Left lobe of liver (tissue), 2 donors: ENCODE measurements at regions not wholly inside any gene's neighbourhood (a gene's known extent, or its start where the extent isn't known, plus 50 kb on each side); places are given as distances from the start of the nearest gene placed in this dataset.
"Not testable (repeated sequence)": the region's sequence is repeated elsewhere in the genome, so short reads cannot be mapped to it uniquely, and the experiment has no call there.

Experiments
- ATAC-seq: fragments of 200-7000 bp; cut with Tn5 transposase; one replicate; pipeline ENCODE4 v1.9.1; 2020; ENCODE audit warnings: mild to moderate bottlenecking, moderate library complexity
- DNase-seq: peaks from one replicate; pipeline ENCODE4 v3.0.0-alpha.2; 2020; ENCODE audit warnings: low spot score
- donor health status: DM: no; HTN: no; CAD: no; lungs with moderate emphysema.
- donor health status: DM: no; HTN: yes; CAD: no.

DNA sequence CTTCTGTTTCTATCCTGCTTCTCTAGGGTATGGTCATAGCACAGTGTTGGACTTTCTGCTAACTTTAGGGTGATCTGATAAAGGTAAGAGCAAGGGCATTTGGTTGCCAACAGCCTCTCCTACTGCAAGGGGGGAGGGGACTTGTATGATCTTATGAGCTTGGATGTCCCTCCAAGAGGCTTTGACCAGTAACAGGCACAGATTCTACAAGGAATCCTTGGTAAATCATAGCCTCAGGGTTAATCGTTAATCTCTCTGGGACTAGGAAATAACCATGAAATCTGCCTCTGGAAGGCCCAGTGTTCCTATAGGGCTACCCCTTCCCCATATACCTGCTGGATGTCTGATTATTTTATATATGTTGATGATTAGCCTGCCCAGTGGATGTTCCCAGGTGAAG, 134.8 kb upstream of the TNFSF4 start:
- DNase-seq (no peak), ATAC-seq (no peak)

GRCh38 chr1:173342736-173343135, 134.4 kb upstream of the PRDX6 start:
- DNase-seq (no peak), ATAC-seq (no peak)

- no peak for DNase-seq
- ATAC-seq: peak; percentile 31
Measured at GRCh38 chr1:173344034-173344743, 132.9 kb upstream of the PRDX6 start.

DNA sequence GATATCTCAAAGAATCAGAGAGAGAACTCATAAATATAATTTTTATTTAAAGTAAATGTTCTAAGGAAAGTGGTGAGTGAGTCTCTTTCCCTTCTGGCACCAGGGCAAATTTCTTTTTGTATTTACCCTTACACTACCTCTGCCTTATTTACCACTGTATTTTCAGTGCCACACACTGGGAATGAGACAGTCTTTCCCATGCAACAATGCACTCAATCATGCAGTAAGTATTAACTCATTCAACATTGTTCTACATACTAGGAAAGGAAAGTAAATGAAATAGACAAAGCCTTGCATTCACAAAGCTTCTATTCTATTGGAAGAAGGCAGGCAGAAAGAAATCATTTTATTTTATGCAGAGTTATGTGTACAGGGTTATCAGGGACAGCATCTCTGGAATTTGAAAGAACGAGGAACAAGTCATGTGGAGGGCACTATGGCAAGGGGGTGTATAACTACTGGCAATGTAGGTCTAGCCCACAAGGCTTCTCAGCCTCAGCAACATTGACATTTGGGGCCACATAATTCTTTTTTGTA, 129.8 kb upstream of the PRDX6 start:
- DNase-seq: no peak
- ATAC-seq: no peak

DNA sequence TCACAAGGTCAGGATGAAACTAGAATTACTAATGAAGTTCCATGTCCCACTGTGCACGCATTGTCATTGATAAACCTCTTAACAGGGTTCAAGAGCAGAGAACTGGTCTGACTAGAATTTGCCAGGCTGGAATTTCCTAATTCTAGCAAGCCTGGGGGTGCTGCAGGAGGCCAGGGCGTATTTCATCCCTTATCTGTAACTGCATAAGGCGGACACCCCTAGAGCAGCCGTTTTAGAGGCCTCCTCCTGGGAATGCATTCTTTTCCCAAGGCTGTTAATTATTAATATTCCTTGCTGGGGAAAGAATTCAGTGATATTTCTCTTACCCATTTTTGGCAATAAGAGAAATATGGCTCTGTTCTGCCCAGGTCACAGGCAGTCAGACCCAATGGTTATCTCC, 124.5 kb upstream of the PRDX6 start:
- ATAC-seq, DNase-seq: not testable (repeated sequence)

DNA sequence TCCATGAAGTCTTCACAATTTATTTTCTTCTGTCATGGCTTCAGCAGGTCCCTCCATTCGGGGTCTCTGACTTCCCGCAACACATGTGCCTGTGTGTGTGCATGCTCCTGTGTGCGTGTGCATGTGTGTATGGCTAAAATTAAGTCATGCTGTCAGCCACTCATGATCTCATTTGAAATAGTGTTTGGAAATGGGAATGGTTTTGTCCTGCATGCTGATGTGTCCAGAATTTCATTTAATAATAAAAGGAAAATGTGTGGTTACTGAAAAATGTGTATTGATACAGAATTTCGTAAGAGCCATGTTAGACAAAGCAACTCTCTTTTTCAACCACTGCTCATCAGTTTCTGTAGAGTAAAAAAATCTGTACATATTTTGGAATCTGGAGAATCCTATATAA, 123.8 kb upstream of the PRDX6 start:
- DNase-seq (no peak), ATAC-seq (no peak)

DNA sequence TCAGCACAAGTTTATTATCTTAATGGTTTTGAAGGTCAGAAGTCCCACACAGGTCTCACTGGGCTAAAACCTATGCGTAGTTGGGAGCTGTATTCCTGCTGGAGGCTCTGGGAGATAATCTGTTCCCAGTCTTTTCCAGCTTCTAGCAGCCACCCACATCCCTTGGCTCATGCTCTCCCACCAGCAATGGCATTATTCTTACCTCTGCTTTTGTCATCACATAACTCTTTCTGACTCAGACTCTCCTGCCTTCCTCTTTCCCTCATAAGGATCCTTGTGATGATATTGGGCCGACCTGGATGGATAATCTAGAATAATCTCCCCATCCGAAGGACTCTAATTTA, 122.2 kb upstream of the PRDX6 start:
- ATAC-seq (no peak), DNase-seq (no peak)

- DNase-seq: no peak
- ATAC-seq: no peak
Measured at GRCh38 chr1:173355281-173356031, 121.7 kb upstream of the PRDX6 start.

DNA sequence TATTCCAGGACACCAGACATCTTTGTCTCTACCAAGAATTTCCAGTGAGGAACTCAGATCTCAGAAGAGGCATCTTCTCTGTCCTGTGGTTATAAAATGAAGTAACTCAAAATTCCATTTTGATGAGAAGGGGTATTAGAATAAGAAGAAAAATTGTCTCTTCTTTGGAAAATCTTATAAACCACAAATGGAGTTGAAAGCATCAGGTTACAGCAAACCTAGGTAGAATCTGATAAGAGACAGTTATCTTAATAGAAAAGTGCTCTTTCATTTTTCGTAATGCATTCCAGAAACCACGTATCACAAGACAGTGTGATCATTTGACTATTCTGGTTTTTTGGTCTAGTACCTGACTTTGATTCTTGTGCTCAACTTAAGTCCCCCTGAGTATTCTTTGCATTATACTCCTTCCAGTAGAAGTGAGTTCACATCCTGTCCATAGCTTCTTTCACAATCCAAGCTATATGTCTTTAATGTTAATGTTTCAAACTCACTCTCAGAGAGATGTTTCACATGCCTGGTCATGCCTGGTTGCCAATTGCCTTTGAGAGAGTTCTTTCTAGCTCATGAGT, 120.9 kb upstream of the PRDX6 start:
- DNase-seq (no peak), ATAC-seq (no peak)

GRCh38 chr1:173360487-173361063, 116.6 kb upstream of the PRDX6 start:
- ATAC-seq: no peak
- DNase-seq: no peak

DNA sequence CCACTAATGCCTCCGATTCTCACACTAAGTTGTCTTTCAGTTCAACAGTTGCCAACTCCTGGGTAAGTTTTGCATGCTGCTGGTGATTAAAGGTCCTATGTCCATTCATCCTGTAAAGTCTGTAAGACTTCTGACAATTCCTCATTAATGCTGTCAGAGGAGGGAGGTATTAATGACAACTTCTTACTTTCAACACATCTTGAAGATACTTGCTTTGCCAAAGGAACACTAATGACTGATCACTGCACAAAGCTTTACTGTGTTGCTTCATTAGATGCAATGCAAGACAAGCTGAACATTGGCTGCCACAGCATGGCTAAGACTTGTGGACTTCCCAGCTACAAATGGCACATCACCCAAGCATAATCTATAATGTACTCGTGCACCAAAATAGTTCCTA, 114.6 kb upstream of the PRDX6 start:
- ATAC-seq (no peak), DNase-seq (no peak)

DNA sequence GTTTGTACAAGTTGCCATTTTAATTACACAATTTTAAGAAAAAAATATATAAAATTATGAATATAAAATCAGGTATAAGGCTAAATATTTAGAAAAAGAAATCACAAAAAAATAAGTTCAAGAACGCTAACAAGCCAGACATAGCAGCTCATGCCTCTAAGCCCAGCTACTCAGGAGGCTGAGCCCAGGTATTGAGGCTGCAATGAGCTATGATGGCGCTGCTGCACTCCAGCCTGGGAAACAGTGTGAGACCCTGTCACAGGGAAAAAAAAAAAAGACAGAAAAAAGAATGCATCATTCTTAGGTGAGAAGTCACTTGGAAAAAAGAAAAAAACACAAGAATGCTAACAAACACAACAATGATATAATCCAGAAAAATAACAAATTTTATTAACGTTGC, 112.3 kb upstream of the PRDX6 start:
- no peak for ATAC-seq
- no peak for DNase-seq

GRCh38 chr1:173365341-173365740, 111.8 kb upstream of the PRDX6 start:
- ATAC-seq (no peak), DNase-seq (no peak)

DNA sequence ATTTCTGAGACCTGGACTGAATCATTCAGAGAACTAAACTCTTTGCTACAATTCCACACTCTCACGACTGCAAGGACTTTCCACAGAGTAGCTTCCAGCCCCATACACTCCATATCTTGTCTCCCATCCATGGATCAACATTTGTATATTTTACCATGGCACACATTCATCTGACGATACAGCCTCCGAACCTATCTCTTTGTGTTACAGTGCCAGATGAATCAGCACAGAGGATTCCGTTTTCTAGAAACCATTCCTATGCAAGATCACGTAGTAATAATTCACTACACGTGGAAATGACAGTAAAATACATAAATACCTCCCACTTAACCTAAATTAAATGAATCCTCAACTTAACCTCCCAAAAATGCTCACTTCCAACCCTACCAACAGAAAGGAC, 110.0 kb upstream of the PRDX6 start:
- ATAC-seq: no peak
- no peak for DNase-seq

- ATAC-seq, DNase-seq: not testable (repeated sequence)
Measured at GRCh38 chr1:173370586-173370985, 106.5 kb upstream of the PRDX6 start.

DNA sequence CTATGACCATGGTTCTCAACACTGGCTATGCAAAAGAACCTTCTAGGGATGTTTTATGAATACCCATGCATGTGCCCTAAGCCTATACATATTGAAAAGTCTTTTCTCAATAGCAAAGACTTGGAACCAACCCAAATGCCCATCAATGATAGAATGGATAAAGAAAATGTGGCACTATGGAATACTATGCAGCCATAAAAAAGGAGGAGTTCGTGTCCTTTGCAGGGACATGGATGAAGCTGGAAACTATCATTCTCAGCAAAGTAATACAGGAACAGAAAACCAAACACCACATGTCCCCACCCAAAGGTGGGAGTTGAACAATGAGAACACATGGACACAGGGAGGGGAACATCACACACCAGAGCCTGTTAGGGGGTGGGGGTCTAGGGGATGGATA, 101.1 kb upstream of the PRDX6 start:
- not testable (repeated sequence) for DNase-seq, ATAC-seq

- DNase-seq: no peak
- ATAC-seq: no peak
Measured at GRCh38 chr1:173377266-173377665, 99.9 kb upstream of the PRDX6 start.

- no peak for ATAC-seq
- no peak for DNase-seq
Measured at GRCh38 chr1:173383351-173383750, 93.8 kb upstream of the PRDX6 start.

DNA sequence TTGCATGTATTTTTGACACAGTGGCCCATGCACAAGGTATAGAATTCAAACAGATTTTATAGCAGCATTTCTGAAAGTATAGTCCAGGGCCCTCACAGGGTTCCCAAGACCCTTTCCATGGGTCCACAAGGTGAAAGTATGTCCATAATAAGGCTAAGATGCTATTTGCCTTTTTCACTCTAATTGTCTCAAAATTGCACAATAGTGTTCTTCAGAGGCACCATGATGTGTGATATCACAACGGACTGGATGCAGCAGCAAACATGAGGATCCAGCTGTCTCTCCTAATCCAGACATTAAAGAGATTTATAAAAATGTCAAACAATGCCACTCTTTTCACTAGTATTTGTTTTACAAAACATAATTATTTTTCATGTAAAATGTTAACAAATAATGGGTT, 88.8 kb upstream of the PRDX6 start:
- ATAC-seq: no peak
- no peak for DNase-seq

GRCh38 chr1:173392895-173393658, 84.1 kb upstream of the PRDX6 start:
- DNase-seq: no peak
- no peak for ATAC-seq

DNA sequence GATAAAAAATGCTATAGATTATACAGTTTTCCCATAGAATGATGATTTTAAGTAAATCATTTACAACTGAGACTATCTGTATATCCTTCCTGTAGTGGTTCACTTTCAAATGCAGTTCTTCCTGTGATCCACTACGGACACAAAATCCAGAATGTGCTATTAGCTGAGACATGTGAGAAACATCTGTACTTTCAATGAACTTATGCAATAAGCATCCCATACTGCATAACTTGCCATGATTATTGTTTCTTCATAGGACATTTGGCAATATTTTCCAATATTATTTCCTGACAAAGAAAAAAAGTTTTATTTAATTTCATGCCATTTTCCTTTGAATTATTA, 83.5 kb upstream of the PRDX6 start:
- ATAC-seq (no peak), DNase-seq (no peak)
